NCI-H187 (cell line): ENCODE measurements at regions not wholly inside any gene's neighbourhood (a gene's known extent, or its start where the extent isn't known, plus 50 kb on each side); places are given as distances from the start of the nearest gene placed in this dataset.
"Not testable (repeated sequence)": the region's sequence is repeated elsewhere in the genome, so short reads cannot be mapped to it uniquely, and the experiment has no call there.

Experiments used
- DNase-seq, 2 experiments: peaks; one replicate each; lab custom pipeline; 2025; lab: John Stamatoyannopoulos, UW

GRCh38 chr18:51248685-51249084 is 51.2 kb upstream of the MEX3C start:
- DNase-seq = no peak

- no peak for DNase-seq
Observed at GRCh38 chr18:51250006-51250405, 52.5 kb upstream of the MEX3C start.

- DNase-seq = no peak
Observed at GRCh38 chr18:51250458-51251024, 53.1 kb upstream of the MEX3C start.

- DNase-seq = no peak
Observed at GRCh38 chr18:51251625-51252024, 54.1 kb upstream of the MEX3C start.

GRCh38 chr18:51253476-51253875 is 56.0 kb upstream of the MEX3C start:
- DNase-seq = no peak

GRCh38 chr18:51255693-51256092 is 58.2 kb upstream of the MEX3C start:
- no peak for DNase-seq

- no peak for DNase-seq
Observed at GRCh38 chr18:51257150-51257549, 59.7 kb upstream of the MEX3C start.

GRCh38 chr18:51260118-51260517 is 62.6 kb upstream of the MEX3C start:
- DNase-seq = no peak

- DNase-seq = not testable (repeated sequence)
Observed at GRCh38 chr18:51266077-51266476, 68.6 kb upstream of the MEX3C start.

GRCh38 chr18:51266773-51267172 is 69.3 kb upstream of the MEX3C start:
- no peak for DNase-seq

- no peak for DNase-seq
Observed at GRCh38 chr18:51273437-51273836, 76.0 kb upstream of the MEX3C start.

GRCh38 chr18:51275712-51276476 is 78.4 kb upstream of the MEX3C start:
- no peak for DNase-seq

GRCh38 chr18:51278045-51278649 is 80.7 kb upstream of the MEX3C start:
- DNase-seq = peak; percentile 20 to 61

GRCh38 chr18:51279367-51279984 is 82.0 kb upstream of the MEX3C start:
- no peak for DNase-seq

- no peak for DNase-seq
Observed at GRCh38 chr18:51287818-51288508, 90.5 kb upstream of the MEX3C start.

- no peak for DNase-seq
Observed at GRCh38 chr18:51288582-51288981, 91.1 kb upstream of the MEX3C start.

- no peak for DNase-seq
Observed at GRCh38 chr18:51290860-51291259, 93.4 kb upstream of the MEX3C start.

- no peak for DNase-seq
Observed at GRCh38 chr18:51300912-51301311, 103.4 kb upstream of the MEX3C start.

GRCh38 chr18:51301376-51301775 is 103.9 kb upstream of the MEX3C start:
- no peak for DNase-seq

GRCh38 chr18:51316677-51317076 is 119.2 kb upstream of the MEX3C start:
- DNase-seq = no peak

GRCh38 chr18:51321696-51322095 is 124.2 kb upstream of the MEX3C start:
- no peak for DNase-seq

- DNase-seq = no peak
Observed at GRCh38 chr18:51323961-51324360, 126.5 kb upstream of the MEX3C start.
